GM19035 (cell line): ENCODE measurements at regions not wholly inside any gene's neighbourhood (a gene's known extent, or its start where the extent isn't known, plus 50 kb on each side); places are given as distances from the start of the nearest gene placed in this dataset.

Source experiments
- ATAC-seq: cut with Tn5 transposase; IDR thresholded peaks from one replicate; pipeline ENCODE4 v1.9.1; 2021; ENCODE audit not compliant: unreplicated experiment

DNA sequence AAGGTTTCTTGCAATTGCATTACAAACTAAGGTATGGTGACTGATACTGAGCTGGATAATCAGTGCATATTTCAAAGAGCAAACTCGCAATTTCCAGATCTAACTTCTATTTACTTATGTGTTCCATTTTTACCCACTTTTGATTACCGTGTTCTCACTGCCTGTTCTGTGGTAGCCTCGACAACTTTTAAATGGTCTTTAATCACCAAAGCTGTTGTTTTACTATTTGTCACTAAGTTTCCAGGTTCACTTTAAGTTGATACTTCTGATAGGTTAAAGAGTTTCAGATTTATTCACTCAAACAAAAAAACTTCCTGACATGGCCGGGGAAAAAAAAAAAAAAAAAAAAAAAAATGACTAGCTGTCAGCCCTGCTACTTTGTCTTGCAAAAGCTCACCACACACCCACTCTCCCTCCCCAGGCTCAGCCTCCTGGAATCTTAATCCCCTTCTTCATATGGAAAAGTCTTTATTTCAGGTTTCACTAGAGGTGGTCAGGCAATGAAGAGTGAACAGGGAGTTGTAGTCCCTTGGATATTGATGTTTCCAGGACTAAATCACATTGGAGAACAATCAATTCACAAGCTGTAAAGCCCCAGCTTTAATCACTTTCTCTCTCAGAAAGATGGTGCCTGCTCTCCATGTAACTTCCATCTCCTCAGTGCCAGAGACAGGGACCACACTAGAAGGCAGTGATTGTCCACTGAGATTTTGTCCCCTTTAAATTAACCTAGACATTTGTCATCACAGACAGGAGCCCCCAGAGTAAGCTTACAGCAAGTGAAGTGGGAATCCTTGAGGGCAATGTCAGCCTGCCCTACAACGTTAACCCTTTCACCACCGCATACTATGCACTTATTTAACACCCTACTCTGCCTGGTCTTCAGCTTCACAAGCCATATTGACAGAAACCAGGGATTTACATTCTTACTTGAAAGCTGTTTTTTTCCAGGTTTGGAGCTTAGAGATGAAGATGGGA is 749.1 kb upstream of the SORCS1 start:
- ATAC-seq: no peak

GRCh38 chr10:107901076-107901475 is 736.6 kb upstream of the SORCS1 start:
- ATAC-seq: no peak

GRCh38 chr10:107900131-107900530 is 735.6 kb upstream of the SORCS1 start:
- no peak for ATAC-seq

DNA sequence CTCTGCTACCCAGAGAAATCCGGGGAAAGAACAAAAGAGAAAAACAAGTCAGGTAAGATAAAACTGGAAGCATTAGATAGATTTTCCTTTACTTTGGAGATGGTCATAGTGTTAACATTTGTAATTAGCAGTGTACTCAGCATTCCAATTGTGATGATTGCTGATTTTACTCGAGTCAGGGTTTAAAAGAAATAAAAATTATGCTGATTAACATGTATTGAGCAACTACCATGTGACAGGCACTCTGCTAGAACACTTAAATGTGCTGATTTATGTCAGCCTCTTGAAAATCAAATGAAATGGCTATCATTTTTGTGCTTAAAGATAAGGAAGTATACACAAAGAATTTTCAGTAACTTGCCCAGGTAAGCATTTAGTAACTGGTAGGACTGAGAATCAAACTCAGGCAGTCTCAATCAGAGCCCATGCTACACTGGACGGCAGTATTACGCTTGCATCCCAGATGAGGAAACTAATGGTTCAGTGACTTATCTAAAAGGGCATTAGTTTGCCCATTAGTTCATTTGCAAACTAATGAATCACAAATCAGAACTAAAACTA is 735.1 kb upstream of the SORCS1 start:
- ATAC-seq: no peak

GRCh38 chr10:107899075-107899474 is 734.6 kb upstream of the SORCS1 start:
- no peak for ATAC-seq

DNA sequence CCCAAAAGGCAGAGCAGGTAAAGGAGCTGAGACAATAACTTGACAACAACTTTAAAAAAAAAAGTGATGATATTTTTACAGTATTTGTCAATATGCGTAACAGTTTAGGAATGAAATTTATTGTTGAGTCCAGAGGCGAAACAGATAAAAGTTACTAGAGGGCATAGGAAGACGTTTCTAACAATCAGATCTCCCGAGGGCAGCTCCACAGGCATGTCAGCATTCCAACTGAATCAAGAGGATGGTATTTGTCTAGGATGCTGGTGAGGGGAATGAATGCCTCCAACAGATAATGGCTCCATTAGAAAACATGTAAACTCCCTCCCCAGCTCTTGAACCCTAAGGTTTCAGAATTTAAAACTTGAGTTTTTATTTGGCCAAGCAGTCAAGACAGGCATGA is 733.9 kb upstream of the SORCS1 start:
- ATAC-seq: no peak

DNA sequence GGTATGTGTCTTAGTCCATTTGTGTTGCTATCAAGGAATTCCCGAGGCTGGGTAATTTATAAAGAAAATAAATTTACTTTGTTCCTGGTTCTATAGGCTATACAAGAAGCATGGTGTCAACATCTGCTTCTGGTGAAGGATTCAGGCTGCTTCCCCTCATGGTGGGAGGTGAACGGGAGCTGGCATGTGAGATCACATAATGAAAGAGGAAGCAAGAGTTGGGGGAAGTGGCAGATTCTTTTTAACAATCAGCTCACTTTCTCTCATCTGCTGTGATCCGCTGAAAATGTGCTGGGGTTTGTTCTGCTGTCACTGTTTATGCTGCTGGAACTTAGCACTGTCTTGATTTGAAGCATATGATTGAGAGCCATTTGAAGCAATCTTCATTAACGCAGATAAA is 730.0 kb upstream of the SORCS1 start:
- ATAC-seq: no peak

DNA sequence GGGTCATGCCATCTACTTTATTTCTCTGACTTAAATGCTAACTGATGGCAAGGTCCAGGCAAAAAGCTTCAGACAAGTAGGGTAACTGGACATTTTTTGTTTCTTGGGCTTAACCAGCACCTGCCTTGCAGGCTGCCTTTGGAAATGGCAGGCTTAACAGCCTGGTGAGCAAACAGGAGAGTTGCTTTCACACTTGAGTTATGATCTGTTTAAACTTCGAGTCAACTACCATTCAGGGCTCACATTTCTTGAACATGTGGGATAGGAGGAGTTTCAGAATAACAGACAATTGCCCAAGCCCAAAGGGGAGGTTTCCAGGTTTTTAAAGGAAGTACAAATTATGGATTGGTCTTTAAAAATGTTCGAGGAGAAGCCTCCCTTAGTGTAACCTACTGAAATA is 724.6 kb upstream of the SORCS1 start:
- no peak for ATAC-seq

DNA sequence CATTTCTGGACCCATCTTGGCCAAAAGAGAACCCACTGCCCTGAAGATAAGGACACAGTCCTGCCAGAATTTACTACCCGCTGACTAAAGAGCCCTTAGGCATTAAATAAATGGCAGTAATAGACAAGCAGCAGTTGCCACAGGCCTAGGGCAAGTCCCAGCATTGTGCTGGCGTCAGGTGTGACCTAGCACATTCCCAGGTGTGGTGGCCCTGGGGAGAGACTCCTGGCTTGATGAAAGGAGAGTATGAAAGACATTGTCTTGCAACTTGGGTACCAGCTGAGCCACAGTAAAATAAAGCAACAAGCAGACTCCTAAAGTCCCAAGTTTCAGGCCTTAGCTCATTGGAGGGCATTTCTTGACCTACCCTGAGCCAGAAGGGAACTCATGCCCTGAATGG is 715.7 kb upstream of the SORCS1 start:
- ATAC-seq: no peak

DNA sequence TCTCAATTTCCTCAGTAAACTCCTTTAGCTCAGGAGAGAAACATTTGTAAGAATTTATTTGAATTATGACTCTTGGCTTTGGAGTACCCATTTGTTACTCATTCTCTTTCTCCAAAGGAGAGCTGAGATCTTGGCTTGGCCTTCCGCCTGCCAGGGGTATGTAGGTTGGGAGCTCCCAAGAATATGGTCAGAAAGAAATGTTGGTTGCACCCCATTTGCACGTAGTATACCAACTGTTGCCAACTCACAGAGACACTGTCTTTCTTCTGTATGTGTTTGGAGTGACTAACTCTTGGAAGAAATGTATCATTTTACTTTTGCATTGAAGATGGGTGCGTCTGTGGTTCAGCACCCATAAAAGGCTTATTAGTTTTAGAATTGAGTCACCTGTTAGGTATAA is 708.5 kb upstream of the SORCS1 start:
- ATAC-seq: no peak

GRCh38 chr10:107865691-107866090 is 701.2 kb upstream of the SORCS1 start:
- no peak for ATAC-seq

DNA sequence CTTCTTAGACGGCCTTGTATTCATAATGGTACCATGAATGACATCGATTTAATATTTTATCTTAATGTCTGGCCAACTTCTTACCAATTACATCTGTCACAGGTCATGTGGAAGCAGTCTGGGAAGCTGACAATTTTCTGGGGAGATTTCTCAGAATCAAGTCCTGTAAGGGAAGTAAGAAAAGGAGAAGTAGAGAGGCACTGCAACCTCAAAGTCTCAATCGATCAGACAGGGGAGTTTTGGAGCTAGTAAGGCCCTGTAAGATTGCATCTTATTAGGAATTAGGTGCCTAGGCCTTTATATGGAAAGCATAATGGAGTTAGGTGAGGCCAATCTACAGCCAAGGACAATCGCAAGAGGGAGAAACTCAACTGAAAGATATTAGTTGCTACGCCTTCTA is 694.6 kb upstream of the SORCS1 start:
- no peak for ATAC-seq

GRCh38 chr10:107856047-107856315 is 691.5 kb upstream of the SORCS1 start:
- no peak for ATAC-seq

DNA sequence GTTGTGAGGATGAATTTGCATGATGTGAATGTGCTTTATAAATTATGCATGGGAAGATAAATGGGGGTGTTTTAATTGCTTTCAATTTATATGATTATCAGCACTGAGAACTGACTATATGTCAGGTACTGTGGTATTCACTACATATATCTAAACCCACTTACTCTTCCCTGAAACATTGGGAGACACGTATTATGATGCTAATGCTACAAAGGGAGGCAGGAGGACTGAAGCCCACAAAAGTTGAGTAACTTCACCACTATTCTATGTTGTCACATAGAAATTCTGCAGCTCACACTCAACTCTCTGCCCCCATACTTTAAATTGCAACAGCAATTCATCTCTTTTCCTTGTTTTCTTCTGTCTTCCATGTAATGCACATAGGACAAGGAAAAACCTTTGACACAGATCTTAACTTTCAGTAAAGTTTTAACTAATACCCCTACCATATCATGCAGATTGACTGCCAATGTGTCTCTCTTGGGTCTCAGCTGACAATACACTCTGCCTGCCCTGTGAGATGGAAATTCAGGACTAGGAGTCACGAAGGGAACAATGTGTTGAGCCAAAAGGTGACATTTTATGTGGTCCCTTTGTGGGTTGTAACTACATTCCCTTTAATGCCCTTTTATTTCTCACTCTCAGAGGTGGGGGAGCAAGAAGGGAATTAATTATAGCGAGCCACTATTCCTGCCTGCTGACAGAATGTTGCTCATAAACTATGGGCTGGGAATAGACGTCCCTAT is 691.0 kb upstream of the SORCS1 start:
- ATAC-seq: no peak

DNA sequence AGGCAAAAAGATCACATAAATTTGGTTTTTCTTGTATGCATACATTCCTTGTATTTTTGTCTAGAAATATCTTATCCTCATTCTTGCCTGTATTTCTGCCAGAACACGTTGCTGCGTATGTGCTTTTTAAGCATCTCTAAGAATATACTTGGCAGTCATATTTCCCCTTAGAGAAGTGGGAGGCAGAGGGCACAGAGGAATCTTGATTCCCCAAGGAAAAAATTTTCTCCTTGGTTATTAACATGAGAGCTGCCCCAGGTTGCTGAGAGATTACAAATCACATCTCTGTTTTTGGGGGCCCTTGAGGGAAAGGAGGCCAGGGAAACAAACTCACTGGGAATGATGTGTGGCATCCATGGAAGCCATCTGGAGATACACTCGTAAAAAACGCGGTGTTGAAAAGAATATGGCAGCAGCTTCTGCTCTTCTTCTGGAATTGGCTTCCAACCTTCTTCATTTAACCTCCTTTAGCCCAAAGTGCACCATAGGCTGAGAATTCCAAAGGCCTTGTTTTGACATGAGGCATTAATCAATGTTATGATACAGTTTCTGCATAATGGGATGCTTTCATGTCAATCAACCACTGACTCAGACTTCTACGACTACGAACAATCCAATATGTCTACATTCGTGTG is 684.3 kb upstream of the SORCS1 start:
- ATAC-seq: no peak

DNA sequence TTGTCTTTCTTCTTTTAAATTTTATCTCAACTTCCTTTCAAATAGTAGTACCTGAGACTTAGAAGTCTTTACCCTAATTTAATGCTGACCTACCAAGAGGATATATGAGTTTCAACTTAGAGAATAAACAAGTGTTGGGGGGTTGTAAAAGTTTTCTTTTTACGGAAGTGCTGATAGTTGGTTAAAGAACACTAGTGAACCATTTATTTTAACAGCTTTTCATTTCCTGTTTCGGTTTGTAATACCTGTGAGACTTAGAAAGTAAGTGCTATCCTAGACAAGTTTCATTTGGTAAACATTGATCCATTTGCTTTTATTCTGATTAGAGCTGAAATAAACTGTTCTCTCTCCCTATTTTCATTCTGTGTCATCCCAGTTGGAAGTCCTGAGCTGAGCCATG is 683.1 kb upstream of the SORCS1 start:
- peak; percentile 74 for ATAC-seq

DNA sequence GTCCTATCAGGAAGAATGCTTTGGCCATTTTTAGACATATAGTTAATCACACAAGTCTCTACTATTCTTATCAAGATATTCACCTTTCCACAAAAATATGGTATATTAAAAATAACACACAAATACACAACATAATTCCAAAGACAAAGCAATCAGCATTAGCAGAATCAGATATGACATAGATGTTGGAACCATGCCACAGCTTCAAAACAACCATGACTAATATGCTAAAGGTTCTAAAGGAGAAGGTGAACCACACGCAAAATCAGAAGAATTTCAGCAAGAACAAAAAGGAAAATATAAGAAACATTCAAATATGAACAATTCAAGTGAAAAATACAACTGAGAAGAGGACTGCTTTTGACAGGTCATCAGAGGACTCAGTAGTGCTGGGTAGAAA is 670.2 kb upstream of the SORCS1 start:
- ATAC-seq: no peak

DNA sequence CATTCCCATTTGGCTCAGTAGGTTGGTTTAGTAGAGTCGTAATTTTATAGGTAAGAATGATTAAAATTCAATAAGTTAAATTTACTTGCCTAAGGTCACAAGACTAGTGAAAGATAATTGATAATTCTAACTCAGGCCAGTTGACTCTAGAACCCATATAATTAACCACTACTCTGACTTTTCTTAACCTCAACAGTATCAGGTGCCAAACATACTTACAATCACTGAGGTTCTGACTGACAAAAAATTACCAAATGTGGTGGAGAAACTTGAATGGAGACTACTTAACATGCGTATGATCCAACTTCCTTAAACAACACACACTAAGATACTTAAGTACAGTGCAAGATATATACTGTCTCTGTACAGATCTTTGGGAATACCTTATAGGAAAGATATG is 667.3 kb upstream of the SORCS1 start:
- ATAC-seq: no peak

- no peak for ATAC-seq
Measured at GRCh38 chr10:107829161-107829560, 664.7 kb upstream of the SORCS1 start.

- ATAC-seq: no peak
Measured at GRCh38 chr10:107826171-107826570, 661.7 kb upstream of the SORCS1 start.

GRCh38 chr10:107814865-107815487 is 650.5 kb upstream of the SORCS1 start:
- ATAC-seq: peak; percentile 62
